ENCODE measurements at regions not wholly inside any gene's neighbourhood (a gene's known extent, or its start where the extent isn't known, plus 50 kb on each side); places are given as distances from the start of the nearest gene placed in this dataset.

GRCh38 chr14:27008187-27008586 lies 410.4 kb upstream of the NOVA1 start:
- DNase-seq, result no peak

GRCh38 chr14:27012641-27013040 lies 414.8 kb upstream of the NOVA1 start:
- no peak for DNase-seq

- no peak for DNase-seq
Measured at GRCh38 chr14:27013678-27014077, 415.8 kb upstream of the NOVA1 start.

- DNase-seq, result no peak
Measured at GRCh38 chr14:27015065-27015464, 417.2 kb upstream of the NOVA1 start.

- no peak for DNase-seq
Measured at GRCh38 chr14:27025648-27026047, 427.8 kb upstream of the NOVA1 start.

- DNase-seq, result no peak
Measured at GRCh38 chr14:27026097-27026496, 428.3 kb upstream of the NOVA1 start.

GRCh38 chr14:27040552-27040951 lies 442.7 kb upstream of the NOVA1 start:
- no peak for DNase-seq

GRCh38 chr14:27049701-27050100 lies 451.9 kb upstream of the NOVA1 start:
- DNase-seq, result no peak

GRCh38 chr14:27050208-27050607 lies 452.4 kb upstream of the NOVA1 start:
- DNase-seq, result no peak

GRCh38 chr14:27056586-27056985 lies 458.8 kb upstream of the NOVA1 start:
- peak; percentile 61 for DNase-seq

- no peak for DNase-seq
Measured at GRCh38 chr14:27061299-27061698, 463.5 kb upstream of the NOVA1 start.

GRCh38 chr14:27063959-27064358 lies 466.1 kb upstream of the NOVA1 start:
- no peak for DNase-seq

GRCh38 chr14:27065886-27066285 lies 468.1 kb upstream of the NOVA1 start:
- DNase-seq, result no peak

- DNase-seq, result no peak
Measured at GRCh38 chr14:27067961-27068360, 470.1 kb upstream of the NOVA1 start.

- DNase-seq, result no peak
Measured at GRCh38 chr14:27072589-27072988, 474.8 kb upstream of the NOVA1 start.

- no peak for DNase-seq
Measured at GRCh38 chr14:27075503-27075902, 477.7 kb upstream of the NOVA1 start.

GRCh38 chr14:27077214-27077613 lies 479.4 kb upstream of the NOVA1 start:
- DNase-seq, result no peak

GRCh38 chr14:27077710-27078109 lies 479.9 kb upstream of the NOVA1 start:
- no peak for DNase-seq

- DNase-seq, result no peak
Measured at GRCh38 chr14:27078191-27078590, 480.4 kb upstream of the NOVA1 start.

GRCh38 chr14:27079716-27080115 lies 481.9 kb upstream of the NOVA1 start:
- no peak for DNase-seq

GRCh38 chr14:27085500-27085899 lies 487.7 kb upstream of the NOVA1 start:
- no peak for DNase-seq

- no peak for DNase-seq
Measured at GRCh38 chr14:27090716-27091115, 492.9 kb upstream of the NOVA1 start.

GRCh38 chr14:27091973-27092372 lies 494.1 kb upstream of the NOVA1 start:
- no peak for DNase-seq

GRCh38 chr14:27096091-27096490 lies 498.3 kb upstream of the NOVA1 start:
- no peak for DNase-seq

GRCh38 chr14:27098451-27098850 lies 500.6 kb upstream of the NOVA1 start:
- no peak for DNase-seq

- DNase-seq, result no peak
Measured at GRCh38 chr14:27114180-27114579, 516.3 kb upstream of the NOVA1 start.

Data from DMS79 (cell line).